B cell (primary cell): ENCODE measurements at regions not wholly inside any gene's neighbourhood (a gene's known extent, or its start where the extent isn't known, plus 50 kb on each side); places are given as distances from the start of the nearest gene placed in this dataset.

Source experiments
- ATAC-seq: fragments of 200-7000 bp; cut with Tn5 transposase; one replicate; pipeline ENCODE4 v1.10.0; 2021; ENCODE audit warnings: low read depth, mild to moderate bottlenecking, moderate number of reproducible peaks, moderate library complexity
- CTCF ChIA-PET: fragments of 350-600 bp; sonication (Branson Sonifier 250); formaldehyde crosslinking; loops from one replicate; lab custom pipeline; 2021; ENCODE audit warnings: antibody characterized with exemption, inconsistent platforms; lab: Charles Lee
- POLR2A ChIA-PET: fragments of 350-600 bp; sonication (Branson Sonifier 250); formaldehyde crosslinking; loops from one replicate; lab custom pipeline; 2021; ENCODE audit warnings: antibody characterized with exemption; lab: Charles Lee
- DNase-seq: peaks from one replicate; pipeline ENCODE4 v3.0.0; 2013
- H2AFZ ChIP-seq: 2 replicates; pipeline ENCODE4 v1.6.1; 2012; ENCODE audit warnings: mild to moderate bottlenecking, low read depth, low read length; ENCODE audit not compliant: insufficient read depth, poor library complexity, severe bottlenecking
- H3K27ac ChIP-seq, 2 donors: 1 replicate in 1 of 2; 2 replicates in 1 of 2; pipeline ENCODE4 v1.5.1; 2012 to 2013; ENCODE audit warnings: low read length in 2 of 2, mild to moderate bottlenecking in 2 of 2, moderate library complexity in 1 of 2
- H3K27me3 ChIP-seq, 4 experiments: fragments of 200-600 bp in 1 of 4; sonication (generic) in 1 of 4; replicated peaks in 1 of 4; 1 replicate in 2 of 4; 2 replicates in 2 of 4; pipeline versions ENCODE4 v1.6.1 to v1.7.0; 2013 to 2016; ENCODE audit warnings: low read length in 3 of 4, mild to moderate bottlenecking in 2 of 4, mixed read lengths in 1 of 4, moderate library complexity in 1 of 4; ENCODE audit not compliant: insufficient read depth in 4 of 4, control insufficient read depth in 3 of 4; ENCODE audit errors: control extremely low read depth in 1 of 4
- H3K36me3 ChIP-seq, 2 experiments: replicated peaks in 1 of 2; 1 replicate in 1 of 2; 2 replicates in 1 of 2; pipeline versions ENCODE4 v1.6.1 to v1.7.1; 2013; ENCODE audit warnings: low read length in 1 of 2; ENCODE audit not compliant: insufficient read depth in 2 of 2, control insufficient read depth in 1 of 2; ENCODE audit errors: control extremely low read depth in 1 of 2, extremely low read depth in 1 of 2
- H3K4me1 ChIP-seq, 2 donors: fragments of 200-600 bp in 1 of 2; sonication (generic) in 1 of 2; 1 replicate in 1 of 2; 2 replicates in 1 of 2; pipeline versions ENCODE4 v1.5.1 to v1.6.1; 2013 to 2017; ENCODE audit warnings: low read length in 2 of 2; ENCODE audit not compliant: control insufficient read depth in 2 of 2, insufficient read depth in 2 of 2
- H3K4me2 ChIP-seq: replicated peaks from 2 replicates; pipeline ENCODE3; 2012; ENCODE audit warnings: mild to moderate bottlenecking, low read depth, low read length; ENCODE audit not compliant: poor library complexity, severe bottlenecking
- H3K4me3 ChIP-seq, 5 experiments: fragments of 200-600 bp in 1 of 5; sonication (generic) in 1 of 5; 1 replicate in 3 of 5; 2 replicates in 2 of 5; pipeline versions ENCODE4 v1.5.1 to v1.7.0; 2011 to 2016; ENCODE audit warnings: low read length in 4 of 5, mild to moderate bottlenecking in 4 of 5, low read depth in 2 of 5, control low read depth in 1 of 5, moderate library complexity in 1 of 5; ENCODE audit not compliant: insufficient read depth in 1 of 5; ENCODE audit errors: control extremely low read depth in 1 of 5, extremely low read depth in 1 of 5
- H3K79me2 ChIP-seq: fragments of 200-600 bp; sonication (generic); one replicate; pipeline ENCODE4 v1.6.0; 2016; ENCODE audit warnings: low read length; ENCODE audit not compliant: control insufficient read depth, insufficient read depth
- H3K9ac ChIP-seq: fragments of 200-600 bp; sonication (generic); 2 replicates; pipeline ENCODE4 v1.6.1; 2017; ENCODE audit warnings: mild to moderate bottlenecking, low read length, moderate library complexity
- H3K9me3 ChIP-seq, 3 donors: one replicate each; pipeline versions ENCODE4 v1.6.1 to v1.7.1; 2013; ENCODE audit warnings: low read length in 2 of 3; ENCODE audit not compliant: control insufficient read depth in 2 of 3, insufficient read depth in 1 of 3; ENCODE audit errors: control extremely low read depth in 1 of 3
- H4K20me1 ChIP-seq: 2 replicates; pipeline ENCODE4 v1.6.0; 2012; ENCODE audit warnings: mild to moderate bottlenecking, low read length; ENCODE audit not compliant: insufficient read depth, control insufficient read depth, poor library complexity, severe bottlenecking
- H3K27ac Mint-ChIP-seq: one replicate; pipeline ENCODE4 v1.8.0; 2021; ENCODE audit warnings: mixed read lengths
- H3K27me3 Mint-ChIP-seq: one replicate; pipeline ENCODE4 v1.8.0; 2021; ENCODE audit warnings: mixed read lengths
- H3K4me1 Mint-ChIP-seq: one replicate; pipeline ENCODE4 v1.8.0; 2021; ENCODE audit warnings: mixed read lengths
- H3K4me3 Mint-ChIP-seq: one replicate; pipeline ENCODE4 v1.8.0; 2021; ENCODE audit warnings: mixed read lengths
- H3K9me3 Mint-ChIP-seq: one replicate; pipeline ENCODE4 v1.8.0; 2022; ENCODE audit warnings: mixed read lengths; ENCODE audit not compliant: insufficient read depth
- EZH2 ChIP-seq: IDR thresholded peaks from 2 replicates; pipeline ENCODE4 v1.6.1; 2012; ENCODE audit warnings: borderline replicate concordance, low read depth, mild to moderate bottlenecking, moderate library complexity, low read length; ENCODE audit not compliant: insufficient read depth, poor library complexity, severe bottlenecking
- WGBS: methylation state at CpG from one replicate; pipeline ENCODE4 v1.1.5; 2013; ENCODE audit warnings: missing lambda C conversion rate; ENCODE audit not compliant: insufficient coverage; 5-methylcytosine and 5-hydroxymethylcytosine counted together
- intact Hi-C: fragments of 100-400 bp; cut with micrococcal nuclease; formaldehyde crosslinking; loops from one replicate; pipeline ENCODE4 v1.10.0; 2022
- TF ChIP-seq, protein P1 (sequence below): fragments of 200-600 bp; IDR thresholded peaks from one replicate; pipeline ENCODE4 v1.8.0; 2022; ENCODE audit warnings: antibody characterized with exemption, mild to moderate bottlenecking

DNA sequence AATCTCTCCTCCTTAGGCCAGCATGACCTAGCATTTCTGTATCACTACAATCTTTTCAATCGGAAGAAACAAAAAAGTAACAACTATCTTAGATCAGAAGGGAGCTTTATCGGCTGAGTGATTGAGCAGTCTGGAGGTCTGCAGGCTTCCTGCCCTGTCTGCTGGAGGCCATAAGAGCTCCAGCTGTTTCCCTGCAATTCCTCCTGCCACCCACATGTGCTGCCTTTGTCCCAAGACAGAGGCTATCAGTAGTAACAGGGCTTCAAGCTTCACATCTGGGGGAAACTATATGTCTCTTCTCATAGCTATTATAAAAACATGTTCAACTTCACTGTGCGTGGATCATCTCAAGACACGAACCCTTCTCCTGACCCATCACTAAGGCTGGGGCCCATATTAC lies 70.1 kb upstream of the VWC2 start:
- H3K27me3 ChIP-seq: no peaks in the 10 kb centered on the region
- no peaks in the 10 kb centered on the region for H4K20me1 ChIP-seq
- H3K9me3 ChIP-seq: peaks cover 0 to 12% (median 0%) of the 10 kb centered on the region in 3 donors
- H3K4me1 ChIP-seq: no peaks in the 10 kb centered on the region
- TF ChIP-seq, protein P1, sequence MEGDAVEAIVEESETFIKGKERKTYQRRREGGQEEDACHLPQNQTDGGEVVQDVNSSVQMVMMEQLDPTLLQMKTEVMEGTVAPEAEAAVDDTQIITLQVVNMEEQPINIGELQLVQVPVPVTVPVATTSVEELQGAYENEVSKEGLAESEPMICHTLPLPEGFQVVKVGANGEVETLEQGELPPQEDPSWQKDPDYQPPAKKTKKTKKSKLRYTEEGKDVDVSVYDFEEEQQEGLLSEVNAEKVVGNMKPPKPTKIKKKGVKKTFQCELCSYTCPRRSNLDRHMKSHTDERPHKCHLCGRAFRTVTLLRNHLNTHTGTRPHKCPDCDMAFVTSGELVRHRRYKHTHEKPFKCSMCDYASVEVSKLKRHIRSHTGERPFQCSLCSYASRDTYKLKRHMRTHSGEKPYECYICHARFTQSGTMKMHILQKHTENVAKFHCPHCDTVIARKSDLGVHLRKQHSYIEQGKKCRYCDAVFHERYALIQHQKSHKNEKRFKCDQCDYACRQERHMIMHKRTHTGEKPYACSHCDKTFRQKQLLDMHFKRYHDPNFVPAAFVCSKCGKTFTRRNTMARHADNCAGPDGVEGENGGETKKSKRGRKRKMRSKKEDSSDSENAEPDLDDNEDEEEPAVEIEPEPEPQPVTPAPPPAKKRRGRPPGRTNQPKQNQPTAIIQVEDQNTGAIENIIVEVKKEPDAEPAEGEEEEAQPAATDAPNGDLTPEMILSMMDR: no peak
- no peak for TF ChIP-seq EZH2
- DNase-seq: no peak
- 19% methylated on average over 3 of the region's 4 CpGs for whole genome bisulfite sequencing
- Mint-ChIP-seq H3K27me3 (peaks cover 4% of the 10 kb centered on the region), H3K27ac (no peak overlapping the region), H3K4me3 (no peak overlapping the region), H3K4me1 (no peaks in the 10 kb centered on the region), H3K9me3 (peaks cover 2% of the 10 kb centered on the region)
- H3K27ac ChIP-seq: no peak overlapping the region
- H3K79me2 ChIP-seq: no peaks in the 10 kb centered on the region
- intact Hi-C loops: no loop called here
- no peak overlapping the region for H3K4me2 ChIP-seq
- no peaks in the 10 kb centered on the region for H3K36me3 ChIP-seq
- no peak for ATAC-seq
- H2AFZ ChIP-seq: no peak overlapping the region
- H3K4me3 ChIP-seq: no peak overlapping the region
- CTCF ChIA-PET: no interaction called here
- POLR2A ChIA-PET: no interaction called here
- no peak overlapping the region for H3K9ac ChIP-seq

DNA sequence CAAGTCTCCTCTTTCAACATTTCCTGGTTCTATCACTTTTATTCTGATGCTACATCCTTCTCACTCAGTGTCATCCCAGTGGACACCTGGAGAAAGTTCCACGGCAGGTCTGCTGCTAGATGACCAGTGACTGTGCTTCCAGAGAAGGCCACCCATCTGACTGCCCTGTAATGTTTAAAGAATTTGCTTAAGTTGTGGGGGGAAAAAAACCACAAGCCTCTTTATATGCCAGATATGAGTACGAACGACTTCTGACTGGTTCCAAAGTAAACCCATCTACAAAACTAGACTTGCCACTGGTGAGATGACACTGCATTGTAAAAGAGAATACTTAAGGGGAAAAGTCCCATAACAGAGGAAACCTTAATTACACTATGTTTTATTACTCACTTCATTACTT lies 69.6 kb upstream of the VWC2 start:
- Histone ChIP-seq H3K27me3 (no peaks in the 10 kb centered on the region), H3K27ac (no peak overlapping the region), H3K9me3 (peaks cover 0 to 13% (median 0%) of the 10 kb centered on the region in 3 donors), H2AFZ (no peak overlapping the region), H3K4me1 (no peaks in the 10 kb centered on the region), H3K36me3 (no peaks in the 10 kb centered on the region), H3K4me2 (no peak overlapping the region), H3K9ac (no peak overlapping the region), H3K4me3 (no peak overlapping the region), H4K20me1 (no peaks in the 10 kb centered on the region), H3K79me2 (no peaks in the 10 kb centered on the region)
- TF ChIP-seq, protein P1: no peak
- no peak for TF ChIP-seq EZH2
- intact Hi-C loops: no loop called here
- ChIA-PET POLR2A (no interaction called here), CTCF (no interaction called here)
- Mint-ChIP-seq H3K4me3 (no peak overlapping the region), H3K27ac (no peak overlapping the region), H3K9me3 (no peaks in the 10 kb centered on the region), H3K4me1 (no peaks in the 10 kb centered on the region), H3K27me3 (peaks cover 4% of the 10 kb centered on the region)
- ATAC-seq (no peak), DNase-seq (no peak)
- WGBS: no CpG with 5 or more reads among the region's 3 CpGs
